Dermis blood vessel endothelial cell (primary cell): ENCODE measurements at regions not wholly inside any gene's neighbourhood (a gene's known extent, or its start where the extent isn't known, plus 50 kb on each side); places are given as distances from the start of the nearest gene placed in this dataset.

Source experiments
- DNase-seq: peaks from one replicate; pipeline ENCODE4 v3.0.0; 2010

DNA sequence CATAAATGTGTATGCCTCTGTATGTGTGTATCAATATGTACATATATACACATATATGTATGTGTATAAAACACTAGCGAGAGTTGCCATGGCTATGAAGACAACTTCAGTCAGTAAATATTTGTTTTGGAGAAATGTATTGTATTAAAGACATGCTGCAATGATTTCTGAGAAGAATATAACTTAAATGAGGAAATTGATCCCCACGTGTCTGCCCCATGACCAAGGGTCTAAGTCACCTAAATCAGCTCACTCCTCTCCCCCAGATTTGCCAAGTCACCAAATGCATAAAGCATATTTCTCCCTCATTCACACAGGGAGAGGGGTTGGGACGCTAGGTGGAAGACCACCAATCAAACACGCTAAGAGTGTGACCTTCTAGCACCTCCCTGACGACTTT, 58.3 kb upstream of the LYST start:
- DNase-seq, result no peak

DNA sequence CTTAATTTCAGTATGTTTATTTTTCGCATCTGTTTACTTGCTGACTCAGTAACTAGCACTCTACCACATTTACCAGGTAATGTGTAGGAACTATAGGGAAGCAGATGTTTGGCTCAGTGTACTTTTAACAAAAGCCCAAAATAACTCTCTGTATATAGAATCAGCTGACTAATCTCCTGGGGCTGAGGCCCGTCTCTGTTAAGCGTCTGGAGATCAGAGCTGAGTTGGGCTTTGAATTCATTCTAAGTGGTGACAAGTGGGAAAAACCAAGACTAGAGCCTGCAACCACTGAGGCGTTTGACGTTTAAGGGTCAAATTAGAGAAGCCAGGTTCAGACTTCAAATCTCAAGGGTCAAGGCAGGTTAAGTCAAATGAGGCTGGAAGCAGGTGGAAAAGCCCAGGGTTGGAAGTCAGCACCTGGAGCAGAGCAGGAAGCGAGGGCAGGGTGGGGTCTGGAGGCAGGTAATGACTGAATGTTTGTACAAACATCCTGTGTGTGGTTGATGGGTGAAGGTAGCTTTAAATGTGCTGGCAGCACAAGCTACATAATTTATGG, 56.8 kb upstream of the LYST start:
- no peak for DNase-seq

- no peak for DNase-seq
Observed at GRCh38 chr1:235920596-235921375, 54.1 kb upstream of the LYST start.

- DNase-seq, result peak; percentile 88
Observed at GRCh38 chr1:235919833-235920441, 53.2 kb upstream of the LYST start.

GRCh38 chr1:235919127-235919832, 52.6 kb upstream of the LYST start:
- no peak for DNase-seq

DNA sequence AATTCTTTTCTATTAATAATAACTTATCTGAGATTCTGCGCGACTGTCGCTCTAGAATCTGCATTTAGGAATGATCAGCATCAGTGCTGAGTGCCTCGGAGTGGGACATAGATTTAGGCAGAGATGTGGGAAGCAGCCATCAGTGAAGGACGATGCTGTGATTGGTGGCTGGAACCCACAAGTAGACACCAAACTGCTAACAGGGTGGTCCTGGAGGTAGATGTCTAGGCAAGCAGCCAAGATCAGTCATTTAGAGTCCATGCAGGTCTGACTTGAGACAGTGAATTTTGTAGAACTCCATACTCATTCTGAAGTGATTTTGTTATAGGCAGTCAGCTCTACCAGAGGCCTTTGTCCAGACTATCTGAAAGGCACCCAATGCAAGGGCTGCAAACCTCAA, 51.8 kb upstream of the LYST start:
- no peak for DNase-seq

GRCh38 chr1:235918032-235918431, 51.3 kb upstream of the LYST start:
- DNase-seq, result no peak

GRCh38 chr1:235917267-235917811, 50.6 kb upstream of the LYST start:
- peak; percentile 98 for DNase-seq
